Loucy (cell line): ENCODE measurements at regions not wholly inside any gene's neighbourhood (a gene's known extent, or its start where the extent isn't known, plus 50 kb on each side); places are given as distances from the start of the nearest gene placed in this dataset.

ENCODE experiments used
- CTCF ChIP-seq: fragments of 200-600 bp; sonication (generic); conservative IDR thresholded peaks from 2 replicates; pipeline ENCODE4 v1.5.1; 2014; ENCODE audit warnings: mild to moderate bottlenecking, antibody characterized with exemption, low read length
- EZH2phosphoT487 ChIP-seq: fragments of 200-600 bp; IDR thresholded peaks from 2 replicates; pipeline ENCODE4 v1.6.1; 2018; ENCODE audit warnings: antibody characterized with exemption, mild to moderate bottlenecking, moderate library complexity, borderline replicate concordance

DNA sequence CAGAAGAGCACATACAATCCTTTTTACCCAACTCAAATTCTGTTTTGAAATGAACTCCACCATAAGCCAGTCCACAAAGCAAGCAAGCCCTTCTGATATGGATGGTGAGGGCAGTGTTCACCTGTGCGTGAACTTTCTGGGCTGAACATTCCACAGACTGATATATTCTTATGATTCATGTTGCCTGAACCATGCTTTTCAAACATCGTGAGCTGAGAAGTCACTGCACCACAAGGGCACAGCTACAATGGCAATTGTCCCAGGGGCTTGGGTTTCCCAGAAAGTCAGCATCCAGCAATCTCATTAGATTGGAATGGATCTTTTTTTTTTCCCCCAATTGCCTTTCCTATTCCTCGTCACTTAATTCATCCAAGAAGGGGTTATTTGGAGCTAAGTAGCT lies 86.9 kb upstream of the ZNF438 start:
- no peak for TF ChIP-seq CTCF
- no peak for TF ChIP-seq EZH2phosphoT487
